Erythroblast (primary cell): ENCODE measurements at regions not wholly inside any gene's neighbourhood (a gene's known extent, or its start where the extent isn't known, plus 50 kb on each side); places are given as distances from the start of the nearest gene placed in this dataset.

ENCODE experiments used
- GATA1 ChIP-seq: IDR thresholded peaks from 2 replicates; pipeline ENCODE4 v1.6.1; 2011; ENCODE audit warnings: low read depth, mild to moderate bottlenecking, control low read depth, low read length, moderate library complexity
- POLR2A ChIP-seq: IDR thresholded peaks from 2 replicates; pipeline ENCODE4 v1.6.1; 2011; ENCODE audit warnings: mild to moderate bottlenecking, low read length

DNA sequence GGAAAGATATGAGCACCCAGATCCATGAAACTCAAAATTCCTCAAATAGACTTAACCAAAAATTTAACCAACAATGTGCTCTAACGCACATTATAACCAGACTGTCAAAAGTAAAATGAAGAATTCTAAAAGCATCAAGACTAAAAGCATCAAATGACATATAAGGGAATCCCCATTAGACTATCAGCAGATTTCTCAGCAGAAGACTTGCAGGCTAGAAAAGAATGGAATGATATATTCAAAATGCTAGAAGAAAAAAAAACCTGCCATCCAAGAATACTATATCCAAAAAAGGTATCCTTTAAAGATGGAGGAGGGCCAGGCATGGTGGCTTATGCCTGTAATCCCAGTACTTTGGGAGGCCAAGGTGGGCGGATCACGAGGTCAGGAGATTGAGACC is 117.5 kb upstream of the UBASH3B start:
- TF ChIP-seq POLR2A (no peak), GATA1 (no peak)
